MM.1S (cell line): ENCODE measurements at regions not wholly inside any gene's neighbourhood (a gene's known extent, or its start where the extent isn't known, plus 50 kb on each side); places are given as distances from the start of the nearest gene placed in this dataset.

Experiments
- CTCF ChIP-seq: fragments of 300-600 bp; sonication (generic); IDR thresholded peaks from 2 replicates; pipeline ENCODE4 v1.5.1; 2016; ENCODE audit warnings: antibody characterized with exemption, low read length, mixed read lengths
- EZH2 ChIP-seq: fragments of 300-600 bp; sonication (generic); optimal IDR thresholded peaks from 2 replicates; pipeline ENCODE3; 2017; ENCODE audit warnings: low read depth, mild to moderate bottlenecking, antibody characterized with exemption, low read length, mixed read lengths
- EZH2phosphoT487 ChIP-seq: fragments of 300-600 bp; sonication (generic); IDR thresholded peaks from 2 replicates; pipeline ENCODE4 v1.6.1; 2018; ENCODE audit warnings: antibody characterized with exemption, low read length

GRCh38 chr4:137979938-137980337 is 262.2 kb downstream of the SLC7A11 start:
- TF ChIP-seq CTCF (no peak), EZH2phosphoT487 (no peak), EZH2 (no peak)
